ENCODE measurements at regions not wholly inside any gene's neighbourhood (a gene's known extent, or its start where the extent isn't known, plus 50 kb on each side); places are given as distances from the start of the nearest gene placed in this dataset.

- TF ChIP-seq ATF3 (IDR thresholded peaks at IDR 0.05), result no peak
- TF ChIP-seq JUND (IDR thresholded peaks at IDR 0.05), result no peak
- no peak for TF ChIP-seq CTCF (IDR thresholded peaks at IDR 0.05; ENCODE audit: low read depth, low read length, missing input control)
- TF ChIP-seq GABPA (IDR thresholded peaks at IDR 0.05 in 1 of 2, conservative IDR thresholded peaks at IDR 0.05 in 1 of 2), result no peak
- TF ChIP-seq TAF1 (conservative IDR thresholded peaks at IDR 0.05), result no peak
- no peak for TF ChIP-seq RXRA (IDR thresholded peaks at IDR 0.05)
- TF ChIP-seq, protein P1, sequence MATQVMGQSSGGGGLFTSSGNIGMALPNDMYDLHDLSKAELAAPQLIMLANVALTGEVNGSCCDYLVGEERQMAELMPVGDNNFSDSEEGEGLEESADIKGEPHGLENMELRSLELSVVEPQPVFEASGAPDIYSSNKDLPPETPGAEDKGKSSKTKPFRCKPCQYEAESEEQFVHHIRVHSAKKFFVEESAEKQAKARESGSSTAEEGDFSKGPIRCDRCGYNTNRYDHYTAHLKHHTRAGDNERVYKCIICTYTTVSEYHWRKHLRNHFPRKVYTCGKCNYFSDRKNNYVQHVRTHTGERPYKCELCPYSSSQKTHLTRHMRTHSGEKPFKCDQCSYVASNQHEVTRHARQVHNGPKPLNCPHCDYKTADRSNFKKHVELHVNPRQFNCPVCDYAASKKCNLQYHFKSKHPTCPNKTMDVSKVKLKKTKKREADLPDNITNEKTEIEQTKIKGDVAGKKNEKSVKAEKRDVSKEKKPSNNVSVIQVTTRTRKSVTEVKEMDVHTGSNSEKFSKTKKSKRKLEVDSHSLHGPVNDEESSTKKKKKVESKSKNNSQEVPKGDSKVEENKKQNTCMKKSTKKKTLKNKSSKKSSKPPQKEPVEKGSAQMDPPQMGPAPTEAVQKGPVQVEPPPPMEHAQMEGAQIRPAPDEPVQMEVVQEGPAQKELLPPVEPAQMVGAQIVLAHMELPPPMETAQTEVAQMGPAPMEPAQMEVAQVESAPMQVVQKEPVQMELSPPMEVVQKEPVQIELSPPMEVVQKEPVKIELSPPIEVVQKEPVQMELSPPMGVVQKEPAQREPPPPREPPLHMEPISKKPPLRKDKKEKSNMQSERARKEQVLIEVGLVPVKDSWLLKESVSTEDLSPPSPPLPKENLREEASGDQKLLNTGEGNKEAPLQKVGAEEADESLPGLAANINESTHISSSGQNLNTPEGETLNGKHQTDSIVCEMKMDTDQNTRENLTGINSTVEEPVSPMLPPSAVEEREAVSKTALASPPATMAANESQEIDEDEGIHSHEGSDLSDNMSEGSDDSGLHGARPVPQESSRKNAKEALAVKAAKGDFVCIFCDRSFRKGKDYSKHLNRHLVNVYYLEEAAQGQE (IDR thresholded peaks at IDR 0.05), result no peak
- TF ChIP-seq RAD21 (IDR thresholded peaks at IDR 0.05), result no peak
- no peak for TF ChIP-seq EGR1 (IDR thresholded peaks at IDR 0.05; ENCODE audit: low read depth in 2 of 2)
- TF ChIP-seq, protein P2, sequence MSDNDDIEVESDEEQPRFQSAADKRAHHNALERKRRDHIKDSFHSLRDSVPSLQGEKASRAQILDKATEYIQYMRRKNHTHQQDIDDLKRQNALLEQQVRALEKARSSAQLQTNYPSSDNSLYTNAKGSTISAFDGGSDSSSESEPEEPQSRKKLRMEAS (IDR thresholded peaks at IDR 0.05), result no peak
- TF ChIP-seq YY1 (IDR thresholded peaks at IDR 0.05), result no peak
- no peak for TF ChIP-seq NR2F2 (IDR thresholded peaks at IDR 0.05)
- no peak for TF ChIP-seq ZBTB33 (IDR thresholded peaks at IDR 0.05)
- TF ChIP-seq FOXA1 (IDR thresholded peaks at IDR 0.05), result no peak
Measured at GRCh38 chr11:86119906-86120305, 51.0 kb upstream of the PICALM start.
